A549 (cell line): ENCODE measurements at regions not wholly inside any gene's neighbourhood (a gene's known extent, or its start where the extent isn't known, plus 50 kb on each side); places are given as distances from the start of the nearest gene placed in this dataset.

Source experiments
- ATAC-seq, 2 experiments: fragments of 200-7000 bp in 1 of 2; fragments of >200 bp in 1 of 2; cut with Nextera tagmentation in 1 of 2; cut with Tn5 transposase in 1 of 2; 3 replicates each; pipeline versions ENCODE4 v1.8.0 to v1.9.1; 2018 to 2020; ENCODE audit warnings: mild to moderate bottlenecking in 1 of 2, moderate library complexity in 1 of 2
- CTCF ChIA-PET: fragments of 300-600 bp; sonication (Branson Sonifier 250); formaldehyde crosslinking; extraction: SDS; loops from one replicate; lab custom pipeline; 2021; ENCODE audit warnings: antibody characterized with exemption, inconsistent platforms; lab: Yijun Ruan, JAX
- POLR2A ChIA-PET: fragments of 350-600 bp; formaldehyde crosslinking; extraction: SDS; loops from one replicate; lab custom pipeline; 2021; ENCODE audit warnings: antibody characterized with exemption, inconsistent platforms; lab: Yijun Ruan, JAX
- DNase-seq, 2 experiments: peaks; one replicate each; pipeline versions ENCODE4 v3.0.0 to v3.0.0-alpha.2; 2011 to 2016; ENCODE audit warnings: low read depth in 1 of 2, low spot score in 1 of 2
- FAIRE-seq: peaks from 2 replicates; lab custom pipeline; 2011; peaks lifted over from hg19 to GRCh38; lab: Jason Lieb, UNC
- H3K27ac ChIP-seq, 2 experiments: fragments of >200 bp; sonication (Bioruptor Twin); formaldehyde crosslinking; 3 replicates each; pipeline ENCODE4 v1.5.1; 2016 to 2017
- H3K4me1 ChIP-seq: fragments of >200 bp; sonication (Bioruptor Twin); formaldehyde crosslinking; 3 replicates; pipeline ENCODE4 v1.6.1; 2016
- H3K4me2 ChIP-seq: fragments of >200 bp; sonication (Bioruptor Twin); formaldehyde crosslinking; 3 replicates; pipeline ENCODE4 v1.6.1; 2016
- H3K4me3 ChIP-seq: fragments of >200 bp; sonication (Bioruptor Twin); formaldehyde crosslinking; 3 replicates; pipeline ENCODE4 v1.5.1; 2016
- H3K9me3 ChIP-seq: fragments of >200 bp; sonication (Bioruptor Twin); formaldehyde crosslinking; 3 replicates; pipeline ENCODE4 v1.6.1; 2016
- CBX2 ChIP-seq: fragments of 200-600 bp; sonication (generic); IDR thresholded peaks from 2 replicates; pipeline ENCODE4 v1.6.1; 2016; ENCODE audit warnings: low read depth, mild to moderate bottlenecking, borderline replicate concordance
- CEBPB ChIP-seq, 2 experiments: fragments of >200 bp in 1 of 2; sonication (Bioruptor Twin) in 1 of 2; formaldehyde crosslinking in 1 of 2; IDR thresholded peaks; 2 replicates each; pipeline ENCODE4 v1.6.1; 2012 to 2016
- CHD2 ChIP-seq: fragments of 150-350 bp; IDR thresholded peaks from 2 replicates; pipeline ENCODE4 v1.6.1; 2014; ENCODE audit warnings: low read length; ENCODE audit not compliant: partially characterized antibody
- CHD4 ChIP-seq: fragments of 200-600 bp; sonication (generic); IDR thresholded peaks from 2 replicates; pipeline ENCODE4 v1.6.1; 2016; ENCODE audit warnings: antibody characterized with exemption, mild to moderate bottlenecking, borderline replicate concordance
- CTCF ChIP-seq: fragments of >200 bp; sonication (Bioruptor Twin); formaldehyde crosslinking; IDR thresholded peaks from 3 replicates; pipeline ENCODE4 v1.5.1; 2016
- E2F6 ChIP-seq: IDR thresholded peaks from 2 replicates; pipeline ENCODE4 v1.6.1; 2012; ENCODE audit warnings: low read depth, borderline replicate concordance
- FOXS1 ChIP-seq: fragments of 250-450 bp; sonication (Bioruptor Pico); IDR thresholded peaks from 2 replicates; pipeline ENCODE4 v1.5.0; 2020; ENCODE audit warnings: mild to moderate bottlenecking, moderate library complexity
- GATA3 ChIP-seq: IDR thresholded peaks from 2 replicates; pipeline ENCODE4 v1.6.1; 2012; ENCODE audit warnings: borderline replicate concordance
- HMGXB4 ChIP-seq: fragments of 250-450 bp; sonication (Bioruptor Pico); IDR thresholded peaks from 2 replicates; pipeline ENCODE4 v1.5.0; 2021; ENCODE audit warnings: mild to moderate bottlenecking, moderate library complexity, borderline replicate concordance
- HOXA7 ChIP-seq: fragments of 250-450 bp; sonication (Bioruptor Pico); IDR thresholded peaks from 2 replicates; pipeline ENCODE4 v1.5.0; 2020; ENCODE audit warnings: mild to moderate bottlenecking, moderate library complexity
- HOXB5 ChIP-seq: fragments of 250-450 bp; sonication (Bioruptor Pico); IDR thresholded peaks from 2 replicates; pipeline ENCODE4 v1.5.0; 2020; ENCODE audit warnings: mild to moderate bottlenecking, moderate library complexity
- MAZ ChIP-seq: fragments of 150-350 bp; IDR thresholded peaks from 2 replicates; pipeline ENCODE4 v1.6.1; 2014; ENCODE audit warnings: antibody characterized with exemption, low read depth, low read length, borderline replicate concordance
- MYC ChIP-seq: IDR thresholded peaks from 2 replicates; pipeline ENCODE4 v1.6.1; 2012; ENCODE audit warnings: mild to moderate bottlenecking, inconsistent platforms, low read length, improper control_type of control experiment, borderline replicate concordance
- NFE2L2 ChIP-seq: fragments of 150-350 bp; conservative IDR thresholded peaks from 2 replicates; pipeline ENCODE4 v1.6.1; 2014; ENCODE audit warnings: low read length
- NR3C1 ChIP-seq: fragments of >200 bp; sonication (Bioruptor Twin); formaldehyde crosslinking; IDR thresholded peaks from 3 replicates; pipeline ENCODE4 v1.6.1; 2017
- RCOR1 ChIP-seq: fragments of 150-350 bp; IDR thresholded peaks from 2 replicates; pipeline ENCODE4 v1.6.1; 2014; ENCODE audit warnings: antibody characterized with exemption, low read length, low read depth
- REST ChIP-seq: fragments of 200-600 bp; sonication (generic); IDR thresholded peaks from 2 replicates; pipeline ENCODE4 v1.6.1; 2016; ENCODE audit warnings: antibody characterized with exemption, mild to moderate bottlenecking, moderate library complexity
- USF2 ChIP-seq: fragments of 450-650 bp; IDR thresholded peaks from 2 replicates; pipeline ENCODE4 v1.6.1; 2014; ENCODE audit warnings: antibody characterized with exemption
- WGBS: methylation state at CpG from one replicate; pipeline ENCODE4 v1.1.6; 2017; ENCODE audit errors: missing lambda C conversion rate; 5-methylcytosine and 5-hydroxymethylcytosine counted together

- FAIRE-seq = no peak
- ATAC-seq = no peak
Observed at GRCh38 chr14:48129472-48129871, 454.1 kb upstream of the MDGA2 start.

GRCh38 chr14:48127674-48128073 is 452.3 kb upstream of the MDGA2 start:
- no peak for DNase-seq

More at GRCh38 chr14:48129472-48129871, 454.1 kb upstream of the MDGA2 start:
- no peaks in the 10 kb centered on the region for H3K9me3 ChIP-seq
- H3K27ac ChIP-seq = no peak overlapping the region
- H3K4me2 ChIP-seq = no peak overlapping the region
- DNase-seq = no peak
- CTCF ChIA-PET = no interaction called here
- H3K4me3 ChIP-seq = no peak overlapping the region
- H3K4me1 ChIP-seq = no peaks in the 10 kb centered on the region
- TF ChIP-seq FOXS1 (CRISPR knock-in tag) (no peak), MYC (no peak), GATA3 (no peak), USF2 (no peak), CHD4 (no peak), MAZ (no peak), CTCF (no peak), CBX2 (no peak), CEBPB (IDR thresholded peaks at IDR 0.05) (no peak), HOXB5 (CRISPR knock-in tag) (no peak), HMGXB4 (CRISPR knock-in tag) (no peak), CHD2 (no peak), E2F6 (no peak)
- TF ChIP-seq, all 56 proteins: peak for 0
- POLR2A ChIA-PET = no interaction called here

More at GRCh38 chr14:48127674-48128073, 452.3 kb upstream of the MDGA2 start:
- Histone ChIP-seq H3K4me3 (no peak overlapping the region), H3K9me3 (no peaks in the 10 kb centered on the region), H3K4me2 (no peak overlapping the region), H3K4me1 (no peaks in the 10 kb centered on the region), H3K27ac (no peak overlapping the region)
- POLR2A ChIA-PET = no interaction called here
- CTCF ChIA-PET = no interaction called here
- ATAC-seq (no peak), FAIRE-seq (no peak)
- TF ChIP-seq NR3C1 = no peak
- TF ChIP-seq REST = no peak
- no peak for TF ChIP-seq HOXA7 (CRISPR knock-in tag)
- TF ChIP-seq HMGXB4 (CRISPR knock-in tag) = no peak
- no peak for TF ChIP-seq NFE2L2
- TF ChIP-seq RCOR1 = no peak
- 4% methylated on average over 5 of the region's 5 CpGs for WGBS
